Hepatocyte (in vitro differentiated cells): ENCODE measurements at regions not wholly inside any gene's neighbourhood (a gene's known extent, or its start where the extent isn't known, plus 50 kb on each side); places are given as distances from the start of the nearest gene placed in this dataset.

Experiments
- DNase-seq: peaks from one replicate; pipeline ENCODE4 v3.0.0-alpha.2; 2016; ENCODE audit warnings: low spot score
- H2AFZ ChIP-seq: fragments of 200-600 bp; sonication (generic); 2 replicates; pipeline ENCODE4 v1.6.0; 2016; ENCODE audit warnings: antibody characterized with exemption, mild to moderate bottlenecking
- H3K27ac ChIP-seq: fragments of 200-600 bp; sonication (generic); 2 replicates; pipeline ENCODE4 v1.5.1; 2016; ENCODE audit warnings: mild to moderate bottlenecking
- H3K27me3 ChIP-seq: fragments of 200-600 bp; sonication (generic); 2 replicates; pipeline ENCODE4 v1.6.1; 2016
- H3K36me3 ChIP-seq: fragments of 200-600 bp; sonication (generic); replicated peaks from 2 replicates; pipeline ENCODE4 v1.5.1; 2016; ENCODE audit warnings: low read depth; ENCODE audit not compliant: insufficient read depth
- H3K4me1 ChIP-seq: fragments of 200-600 bp; sonication (generic); 2 replicates; pipeline ENCODE4 v1.5.1; 2016; ENCODE audit warnings: mild to moderate bottlenecking, moderate library complexity; ENCODE audit not compliant: insufficient read depth
- H3K4me2 ChIP-seq: fragments of 200-600 bp; sonication (generic); 2 replicates; pipeline ENCODE4 v1.6.0; 2016
- H3K4me3 ChIP-seq: fragments of 200-600 bp; sonication (generic); 2 replicates; pipeline ENCODE4 v1.5.1; 2016; ENCODE audit warnings: mild to moderate bottlenecking
- H3K79me2 ChIP-seq: fragments of 200-600 bp; sonication (generic); 2 replicates; pipeline ENCODE4 v1.6.0; 2017; ENCODE audit warnings: mild to moderate bottlenecking
- H3K9me2 ChIP-seq: fragments of 200-600 bp; sonication (generic); replicated peaks from 2 replicates; pipeline ENCODE4 v1.6.0; 2017; ENCODE audit warnings: mild to moderate bottlenecking; ENCODE audit not compliant: insufficient read depth
- H3K9me3 ChIP-seq: fragments of 200-600 bp; sonication (generic); 2 replicates; pipeline ENCODE4 v1.5.1; 2016; ENCODE audit warnings: low read depth, mild to moderate bottlenecking
- H4K20me1 ChIP-seq: fragments of 200-600 bp; sonication (generic); 2 replicates; pipeline ENCODE4 v1.6.0; 2016; ENCODE audit warnings: mild to moderate bottlenecking; ENCODE audit not compliant: insufficient read depth, poor library complexity, severe bottlenecking
- EZH2 ChIP-seq: fragments of 200-600 bp; sonication (generic); IDR thresholded peaks from 2 replicates; pipeline ENCODE4 v1.6.1; 2016; ENCODE audit warnings: antibody characterized with exemption, mild to moderate bottlenecking, borderline replicate concordance
- EZH2phosphoT487 ChIP-seq: fragments of 200-600 bp; sonication (generic); IDR thresholded peaks from one replicate; pipeline ENCODE4 v1.6.1; 2018; ENCODE audit warnings: antibody characterized with exemption, mild to moderate bottlenecking, low read depth, moderate library complexity; ENCODE audit not compliant: unreplicated experiment, severe bottlenecking
- WGBS: methylation state at CpG from one replicate; pipeline ENCODE4 v1.1.6; 2016; ENCODE audit warnings: low lambda C conversion rate; ENCODE audit errors: missing lambda C conversion rate; 5-methylcytosine and 5-hydroxymethylcytosine counted together
- TF ChIP-seq, protein P1 (sequence below): fragments of 200-600 bp; sonication (generic); IDR thresholded peaks from 2 replicates; pipeline ENCODE4 v1.5.1; 2016; ENCODE audit warnings: antibody characterized with exemption, mild to moderate bottlenecking; ENCODE audit not compliant: poor library complexity

GRCh38 chr10:78434886-78435285 is 401.2 kb downstream of the RPS24 start:
- Histone ChIP-seq H3K9me2 (no peaks in the 10 kb centered on the region), H3K27me3 (no peaks in the 10 kb centered on the region), H3K79me2 (no peaks in the 10 kb centered on the region), H2AFZ (no peak overlapping the region), H3K4me2 (no peak overlapping the region), H3K4me1 (peaks cover 52% of the 10 kb centered on the region), H3K9me3 (no peaks in the 10 kb centered on the region), H3K4me3 (no peak overlapping the region), H3K36me3 (no peaks in the 10 kb centered on the region), H3K27ac (peak overlapping the region; percentile 81), H4K20me1 (no peaks in the 10 kb centered on the region)
- no peak for TF ChIP-seq EZH2
- TF ChIP-seq EZH2phosphoT487 = no peak
- TF ChIP-seq, protein P1, sequence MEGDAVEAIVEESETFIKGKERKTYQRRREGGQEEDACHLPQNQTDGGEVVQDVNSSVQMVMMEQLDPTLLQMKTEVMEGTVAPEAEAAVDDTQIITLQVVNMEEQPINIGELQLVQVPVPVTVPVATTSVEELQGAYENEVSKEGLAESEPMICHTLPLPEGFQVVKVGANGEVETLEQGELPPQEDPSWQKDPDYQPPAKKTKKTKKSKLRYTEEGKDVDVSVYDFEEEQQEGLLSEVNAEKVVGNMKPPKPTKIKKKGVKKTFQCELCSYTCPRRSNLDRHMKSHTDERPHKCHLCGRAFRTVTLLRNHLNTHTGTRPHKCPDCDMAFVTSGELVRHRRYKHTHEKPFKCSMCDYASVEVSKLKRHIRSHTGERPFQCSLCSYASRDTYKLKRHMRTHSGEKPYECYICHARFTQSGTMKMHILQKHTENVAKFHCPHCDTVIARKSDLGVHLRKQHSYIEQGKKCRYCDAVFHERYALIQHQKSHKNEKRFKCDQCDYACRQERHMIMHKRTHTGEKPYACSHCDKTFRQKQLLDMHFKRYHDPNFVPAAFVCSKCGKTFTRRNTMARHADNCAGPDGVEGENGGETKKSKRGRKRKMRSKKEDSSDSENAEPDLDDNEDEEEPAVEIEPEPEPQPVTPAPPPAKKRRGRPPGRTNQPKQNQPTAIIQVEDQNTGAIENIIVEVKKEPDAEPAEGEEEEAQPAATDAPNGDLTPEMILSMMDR = no peak
- DNase-seq = no peak
- WGBS = 78% methylated on average over 8 of the region's 8 CpGs

DNA sequence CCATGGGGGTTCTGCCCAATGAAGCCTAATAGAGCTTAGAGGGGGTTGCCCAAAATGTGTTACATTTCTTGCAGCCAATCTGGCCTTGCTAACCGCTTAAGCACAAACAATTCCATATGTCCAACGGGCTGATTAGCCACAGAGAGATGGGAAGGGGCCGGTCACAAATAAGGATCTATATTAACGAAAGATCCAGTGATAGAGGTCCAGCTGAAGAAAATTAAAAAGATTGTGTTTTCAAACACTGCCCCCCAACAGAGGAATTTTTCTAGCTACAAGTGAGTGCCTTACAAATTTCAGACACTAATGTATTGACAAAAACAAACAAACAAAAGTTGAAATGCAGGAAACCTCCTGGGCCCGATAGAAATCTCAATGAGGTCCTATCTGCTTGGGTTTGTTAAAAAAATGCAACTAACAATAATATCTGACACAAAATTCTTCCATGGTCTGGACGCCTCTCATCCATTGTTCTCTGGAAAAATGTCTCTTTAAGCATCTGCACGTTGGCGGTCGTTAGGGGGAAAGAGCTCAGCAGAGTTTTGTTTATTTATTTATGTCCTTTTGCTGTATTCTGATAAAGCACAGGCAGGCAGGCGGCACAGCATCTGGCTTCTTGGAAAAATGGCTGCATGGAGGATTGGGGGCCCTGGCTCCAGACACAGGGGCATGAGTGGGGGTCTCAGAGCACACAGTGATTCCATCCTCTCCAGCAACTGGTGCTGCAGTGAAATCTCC is 402.0 kb downstream of the RPS24 start:
- H3K4me3 ChIP-seq = no peak overlapping the region
- H3K9me2 ChIP-seq = no peaks in the 10 kb centered on the region
- no peak overlapping the region for H3K4me2 ChIP-seq
- H3K27me3 ChIP-seq = no peaks in the 10 kb centered on the region
- no peaks in the 10 kb centered on the region for H4K20me1 ChIP-seq
- peak overlapping the region; percentile 81 for H3K27ac ChIP-seq
- no peaks in the 10 kb centered on the region for H3K79me2 ChIP-seq
- no peak for DNase-seq
- H2AFZ ChIP-seq = no peak overlapping the region
- H3K36me3 ChIP-seq = no peaks in the 10 kb centered on the region
- TF ChIP-seq, protein P1 = no peak
- TF ChIP-seq EZH2phosphoT487 (no peak), EZH2 (no peak)
- WGBS = 52% methylated on average over 10 of the region's 10 CpGs
- no peaks in the 10 kb centered on the region for H3K9me3 ChIP-seq
- peaks cover 52% of the 10 kb centered on the region for H3K4me1 ChIP-seq

DNA sequence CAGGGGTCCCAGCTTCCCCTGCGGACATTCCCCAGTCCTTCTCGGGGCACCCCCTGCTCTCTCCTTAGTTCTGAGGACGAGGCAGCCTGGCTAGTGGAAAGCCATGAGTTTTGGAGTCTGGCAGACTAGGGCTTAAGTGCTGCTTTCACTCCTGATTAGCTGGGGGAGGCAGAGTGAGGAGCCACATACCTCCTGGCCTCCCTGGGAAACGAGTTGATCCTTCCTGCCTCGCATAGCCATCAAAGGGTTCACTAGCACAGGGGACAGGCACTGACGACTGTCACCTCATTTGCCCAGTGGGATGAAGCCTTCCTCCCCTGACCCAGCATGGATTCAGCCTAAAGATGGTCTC is 402.5 kb downstream of the RPS24 start:
- WGBS = 55% methylated on average over 6 of the region's 6 CpGs

More for the DNA sequence above, 402.5 kb downstream of the RPS24 start:
- H3K36me3 ChIP-seq = no peaks in the 10 kb centered on the region
- no peaks in the 10 kb centered on the region for H3K79me2 ChIP-seq
- no peaks in the 10 kb centered on the region for H4K20me1 ChIP-seq
- H3K4me1 ChIP-seq = peaks cover 52% of the 10 kb centered on the region
- H2AFZ ChIP-seq = no peak overlapping the region
- H3K4me3 ChIP-seq = no peak overlapping the region
- H3K9me3 ChIP-seq = no peaks in the 10 kb centered on the region
- no peaks in the 10 kb centered on the region for H3K27me3 ChIP-seq
- no peaks in the 10 kb centered on the region for H3K9me2 ChIP-seq
- no peak overlapping the region for H3K4me2 ChIP-seq
- H3K27ac ChIP-seq = peak overlapping the region; percentile 81
- TF ChIP-seq EZH2 (no peak), EZH2phosphoT487 (no peak)
- TF ChIP-seq, protein P1 = no peak
- DNase-seq = no peak
